Coronary artery (tissue), 2 donors: ENCODE measurements at regions not wholly inside any gene's neighbourhood (a gene's known extent, or its start where the extent isn't known, plus 50 kb on each side); places are given as distances from the start of the nearest gene placed in this dataset.

Experiments
- DNase-seq: peaks from one replicate; pipeline ENCODE4 v3.0.0-alpha.2; 2017; ENCODE audit warnings: low spot score
- H3K27ac ChIP-seq, 2 donors: fragments of 200-600 bp; sonication (generic); one replicate each; pipeline ENCODE4 v1.5.1; 2016 to 2019
- H3K4me3 ChIP-seq: fragments of 200-600 bp; sonication (generic); 2 replicates; pipeline ENCODE4 v1.5.1; 2016; ENCODE audit warnings: mild to moderate bottlenecking, moderate library complexity
- TF ChIP-seq, protein P1 (sequence below): fragments of 200-600 bp; sonication (generic); IDR thresholded peaks from one replicate; pipeline ENCODE4 v1.5.1; 2019; ENCODE audit warnings: antibody characterized with exemption

DNA sequence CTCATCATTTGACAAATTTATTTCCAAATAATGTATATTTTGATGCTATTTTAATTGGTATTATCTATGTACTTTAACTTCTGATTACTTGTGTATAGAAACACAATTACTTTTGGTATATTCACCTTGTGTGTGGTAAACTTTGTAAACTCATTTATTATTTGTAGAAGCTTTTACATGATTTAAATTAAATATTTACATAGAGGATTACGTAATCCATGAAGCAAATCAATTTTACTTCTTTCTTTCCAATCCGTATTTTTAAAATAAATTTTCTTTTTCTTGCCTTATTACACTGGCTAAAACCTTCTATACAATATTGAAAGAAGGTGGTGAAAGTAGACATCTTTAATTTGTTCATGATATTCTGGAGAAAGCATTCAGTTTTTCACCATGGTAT, 540.2 kb downstream of the MMUT start:
- Histone ChIP-seq H3K27ac (no peak overlapping the region), H3K4me3 (no peak overlapping the region)
- TF ChIP-seq, protein P1, sequence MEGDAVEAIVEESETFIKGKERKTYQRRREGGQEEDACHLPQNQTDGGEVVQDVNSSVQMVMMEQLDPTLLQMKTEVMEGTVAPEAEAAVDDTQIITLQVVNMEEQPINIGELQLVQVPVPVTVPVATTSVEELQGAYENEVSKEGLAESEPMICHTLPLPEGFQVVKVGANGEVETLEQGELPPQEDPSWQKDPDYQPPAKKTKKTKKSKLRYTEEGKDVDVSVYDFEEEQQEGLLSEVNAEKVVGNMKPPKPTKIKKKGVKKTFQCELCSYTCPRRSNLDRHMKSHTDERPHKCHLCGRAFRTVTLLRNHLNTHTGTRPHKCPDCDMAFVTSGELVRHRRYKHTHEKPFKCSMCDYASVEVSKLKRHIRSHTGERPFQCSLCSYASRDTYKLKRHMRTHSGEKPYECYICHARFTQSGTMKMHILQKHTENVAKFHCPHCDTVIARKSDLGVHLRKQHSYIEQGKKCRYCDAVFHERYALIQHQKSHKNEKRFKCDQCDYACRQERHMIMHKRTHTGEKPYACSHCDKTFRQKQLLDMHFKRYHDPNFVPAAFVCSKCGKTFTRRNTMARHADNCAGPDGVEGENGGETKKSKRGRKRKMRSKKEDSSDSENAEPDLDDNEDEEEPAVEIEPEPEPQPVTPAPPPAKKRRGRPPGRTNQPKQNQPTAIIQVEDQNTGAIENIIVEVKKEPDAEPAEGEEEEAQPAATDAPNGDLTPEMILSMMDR = no peak
- no peak for DNase-seq

DNA sequence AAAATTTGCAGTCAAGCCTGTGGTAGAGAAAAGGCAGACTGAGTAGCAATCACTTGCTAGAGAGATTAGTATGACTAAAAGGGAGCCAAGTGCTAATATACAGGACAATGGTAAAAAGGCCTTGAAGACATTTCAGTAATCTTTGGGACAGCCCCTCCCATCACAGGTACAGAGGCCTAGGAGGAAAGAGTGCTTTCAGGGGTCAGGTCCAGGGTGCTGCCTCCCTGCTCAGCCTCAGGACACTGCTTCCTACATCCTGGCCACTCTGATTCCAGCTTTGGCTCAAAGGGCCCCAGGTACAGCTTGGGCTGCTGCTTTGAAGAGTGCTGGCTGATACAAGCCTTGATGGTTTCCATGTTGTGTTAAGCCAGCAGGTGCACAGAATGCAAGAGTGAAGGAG, 543.5 kb downstream of the MMUT start:
- Histone ChIP-seq H3K27ac (no peak overlapping the region), H3K4me3 (no peak overlapping the region)
- no peak for DNase-seq
- TF ChIP-seq, protein P1 = no peak

DNA sequence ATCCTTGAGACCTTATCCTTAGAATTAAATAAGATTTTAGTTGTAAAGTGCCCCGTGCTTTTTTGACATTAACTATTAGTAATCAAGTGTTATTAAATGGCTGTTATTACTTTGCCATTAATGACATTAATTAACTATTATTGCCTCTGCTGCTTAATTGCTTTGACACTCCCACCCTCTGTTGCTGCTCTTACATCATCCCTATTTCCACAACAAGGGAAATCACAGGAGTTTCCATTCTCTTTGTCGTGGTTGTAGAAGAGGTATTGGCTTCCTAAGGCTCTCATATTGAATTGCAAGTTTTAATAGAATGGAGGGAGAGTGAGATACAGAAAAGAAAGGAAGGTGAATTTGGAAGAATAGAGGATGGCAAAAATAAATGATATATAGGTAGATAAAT, 545.8 kb downstream of the MMUT start:
- DNase-seq = no peak
- H3K4me3 ChIP-seq = no peak overlapping the region
- TF ChIP-seq, protein P1 = no peak
- no peak overlapping the region for H3K27ac ChIP-seq

DNA sequence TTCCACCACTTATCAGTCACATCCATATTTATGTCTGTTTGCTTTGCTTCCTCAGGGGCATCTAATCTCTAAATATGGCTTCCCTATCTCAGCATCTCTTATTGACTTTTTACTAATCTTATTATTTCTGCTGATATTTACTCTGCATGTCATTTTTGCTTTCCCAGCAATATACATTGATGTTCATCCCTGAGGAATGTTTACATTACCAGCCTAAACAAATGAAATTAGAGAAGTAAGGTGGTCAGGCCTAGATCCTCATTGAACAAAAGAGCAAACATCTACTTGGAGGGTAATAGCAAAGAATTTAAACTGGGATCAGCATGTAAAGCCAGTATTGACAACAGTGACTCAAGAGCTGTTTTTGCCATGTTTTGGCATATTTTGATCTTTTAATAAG, 546.4 kb downstream of the MMUT start:
- TF ChIP-seq, protein P1 = no peak
- no peak for DNase-seq
- H3K4me3 ChIP-seq = no peak overlapping the region
- no peak overlapping the region for H3K27ac ChIP-seq

DNA sequence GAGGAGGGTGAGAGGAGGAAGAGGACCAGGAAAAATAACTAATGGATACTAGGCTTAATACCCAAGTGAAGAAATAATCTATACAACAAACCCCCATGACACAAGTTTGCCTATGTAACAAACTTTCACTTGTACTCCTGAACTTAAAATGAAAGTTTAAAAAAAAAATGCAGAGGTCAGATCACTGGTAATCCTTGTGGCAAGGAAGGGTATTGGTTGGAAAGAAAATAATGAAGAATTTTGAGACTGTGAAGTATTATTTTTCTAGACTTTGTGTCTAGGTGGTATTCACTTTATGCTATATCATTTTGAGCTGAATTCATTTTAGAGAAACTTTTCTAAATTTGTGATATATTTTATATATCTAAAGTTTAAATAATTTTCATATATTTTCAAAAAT, 547.5 kb downstream of the MMUT start:
- Histone ChIP-seq H3K27ac (no peak overlapping the region), H3K4me3 (no peak overlapping the region)
- TF ChIP-seq, protein P1 = no peak
- DNase-seq = no peak

DNA sequence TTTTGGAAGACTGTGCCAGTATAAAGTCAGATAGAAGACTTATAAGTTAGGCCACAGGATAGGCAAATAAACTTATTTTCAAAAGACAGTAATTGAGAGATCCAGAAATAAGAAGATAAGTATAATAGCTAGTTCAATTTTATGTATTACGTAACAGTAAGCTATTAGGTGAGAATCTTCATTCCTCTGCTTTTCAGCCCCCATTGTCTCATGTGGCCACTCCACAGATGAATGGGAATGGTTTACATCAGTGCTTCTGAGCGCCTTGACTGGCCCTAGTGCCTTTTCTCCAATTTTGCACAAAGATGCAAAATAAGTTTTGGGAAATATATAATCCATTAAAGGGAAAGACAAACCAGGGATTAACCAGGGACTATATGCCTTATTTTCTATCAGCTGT, 550.5 kb downstream of the MMUT start:
- Histone ChIP-seq H3K4me3 (no peak overlapping the region), H3K27ac (no peak overlapping the region)
- TF ChIP-seq, protein P1 = no peak
- DNase-seq = no peak

DNA sequence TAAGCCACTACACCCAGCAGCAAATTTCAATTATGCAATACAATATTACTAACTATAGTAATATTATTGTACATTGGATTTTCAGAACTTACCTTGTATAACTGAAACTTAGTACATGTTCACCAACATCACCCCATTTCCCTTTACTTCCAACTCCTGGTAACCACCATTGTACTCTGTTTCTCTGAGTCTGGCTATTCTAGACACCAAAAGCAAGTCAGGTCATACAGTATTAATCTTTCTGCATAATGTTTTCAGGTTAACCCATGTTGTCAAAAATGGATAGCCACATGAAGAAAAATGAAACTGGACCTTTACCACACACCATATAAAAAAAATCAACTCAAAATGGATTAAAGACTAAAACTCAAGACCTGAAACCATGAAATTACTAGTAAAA, 558.2 kb downstream of the MMUT start:
- no peak for DNase-seq
- H3K4me3 ChIP-seq = no peak overlapping the region
- TF ChIP-seq, protein P1 = no peak
- no peak overlapping the region for H3K27ac ChIP-seq
